ENCODE measurements at regions not wholly inside any gene's neighbourhood (a gene's known extent, or its start where the extent isn't known, plus 50 kb on each side); places are given as distances from the start of the nearest gene placed in this dataset.

DNA sequence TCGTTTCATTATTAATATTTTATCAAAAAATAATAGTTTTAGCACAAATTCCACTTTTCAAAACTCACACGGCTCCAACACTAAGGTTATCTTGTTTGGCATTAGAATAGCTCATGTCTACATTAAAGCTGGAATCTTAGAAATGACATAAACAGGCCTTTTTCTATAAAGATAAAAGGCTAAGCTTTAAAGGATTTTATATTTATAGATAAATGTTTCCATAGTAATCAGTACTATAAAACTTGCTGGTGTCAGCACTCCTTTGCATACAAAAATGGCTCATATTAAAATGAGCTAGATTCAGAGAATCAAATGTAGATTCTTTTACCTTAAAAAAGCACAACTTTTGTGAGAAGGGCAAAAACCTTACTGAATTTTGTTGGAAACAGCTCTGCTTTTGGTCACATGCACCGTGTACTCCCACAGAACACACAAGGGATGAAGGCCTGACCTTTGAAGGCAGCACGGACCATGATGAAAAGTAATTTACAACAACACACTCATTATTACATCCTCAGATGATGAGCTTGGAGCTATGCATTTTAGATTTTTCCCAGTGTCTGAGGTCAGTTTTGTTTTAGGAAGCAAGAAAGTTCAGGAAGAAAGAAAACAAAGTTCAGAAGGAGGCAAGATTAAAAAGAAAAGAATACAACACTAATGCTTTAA lies 202.8 kb downstream of the BCAT1 start:
- no peak for TF ChIP-seq EZH2 (IDR thresholded peaks at IDR 0.05; ENCODE audit: borderline replicate concordance, insufficient read depth, low read length, poor library complexity, severe bottlenecking)
- no peak for TF ChIP-seq SMC3 (conservative IDR thresholded peaks at IDR 0.05; ENCODE audit: poor library complexity)
- TF ChIP-seq, protein P1, sequence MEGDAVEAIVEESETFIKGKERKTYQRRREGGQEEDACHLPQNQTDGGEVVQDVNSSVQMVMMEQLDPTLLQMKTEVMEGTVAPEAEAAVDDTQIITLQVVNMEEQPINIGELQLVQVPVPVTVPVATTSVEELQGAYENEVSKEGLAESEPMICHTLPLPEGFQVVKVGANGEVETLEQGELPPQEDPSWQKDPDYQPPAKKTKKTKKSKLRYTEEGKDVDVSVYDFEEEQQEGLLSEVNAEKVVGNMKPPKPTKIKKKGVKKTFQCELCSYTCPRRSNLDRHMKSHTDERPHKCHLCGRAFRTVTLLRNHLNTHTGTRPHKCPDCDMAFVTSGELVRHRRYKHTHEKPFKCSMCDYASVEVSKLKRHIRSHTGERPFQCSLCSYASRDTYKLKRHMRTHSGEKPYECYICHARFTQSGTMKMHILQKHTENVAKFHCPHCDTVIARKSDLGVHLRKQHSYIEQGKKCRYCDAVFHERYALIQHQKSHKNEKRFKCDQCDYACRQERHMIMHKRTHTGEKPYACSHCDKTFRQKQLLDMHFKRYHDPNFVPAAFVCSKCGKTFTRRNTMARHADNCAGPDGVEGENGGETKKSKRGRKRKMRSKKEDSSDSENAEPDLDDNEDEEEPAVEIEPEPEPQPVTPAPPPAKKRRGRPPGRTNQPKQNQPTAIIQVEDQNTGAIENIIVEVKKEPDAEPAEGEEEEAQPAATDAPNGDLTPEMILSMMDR (IDR thresholded peaks at IDR 0.05; ENCODE audit: poor library complexity, severe bottlenecking) = no peak
- TF ChIP-seq EP300 (conservative IDR thresholded peaks at IDR 0.05; ENCODE audit: poor library complexity, severe bottlenecking) = no peak
- no peak for TF ChIP-seq RAD21 (conservative IDR thresholded peaks at IDR 0.05)
